Small intestine (tissue), 7 donors: ENCODE measurements at regions not wholly inside any gene's neighbourhood (a gene's known extent, or its start where the extent isn't known, plus 50 kb on each side); places are given as distances from the start of the nearest gene placed in this dataset.
A peak's percentile ranks its signal among the peaks of the same experiment; 100 is the strongest.
"Not testable (repeated sequence)": the region's sequence is repeated elsewhere in the genome, so short reads cannot be mapped to it uniquely, and the experiment has no call there.

ENCODE experiments used
- DNase-seq, 2 donors: peaks; one replicate each; pipeline versions ENCODE4 v3.0.0 to v3.0.0-alpha.2; 2013
- FAIRE-seq: peaks from 2 replicates; lab custom pipeline; 2012; peaks lifted over from hg19 to GRCh38; lab: Jason Lieb, UNC
- H3K27ac ChIP-seq, 3 donors: one replicate each; pipeline ENCODE4 v1.5.1; 2013; ENCODE audit warnings: low read length in 2 of 3, mild to moderate bottlenecking in 2 of 3, control low read depth in 1 of 3, inconsistent platforms in 1 of 3, low read depth in 1 of 3, moderate library complexity in 1 of 3
- H3K27me3 ChIP-seq, 3 donors: one replicate each; pipeline ENCODE4 v1.6.1; 2013; ENCODE audit warnings: low read length in 3 of 3, inconsistent platforms in 1 of 3; ENCODE audit not compliant: control insufficient read depth in 3 of 3, insufficient read depth in 3 of 3
- H3K36me3 ChIP-seq, 3 donors: one replicate each; pipeline ENCODE4 v1.6.1; 2013; ENCODE audit warnings: low read length in 3 of 3, inconsistent platforms in 1 of 3, low read depth in 1 of 3, mild to moderate bottlenecking in 1 of 3, moderate library complexity in 1 of 3; ENCODE audit not compliant: control insufficient read depth in 3 of 3, insufficient read depth in 2 of 3
- H3K4me1 ChIP-seq, 3 donors: one replicate each; pipeline ENCODE4 v1.6.1; 2013; ENCODE audit warnings: low read length in 2 of 3, inconsistent platforms in 1 of 3, low read depth in 1 of 3, mild to moderate bottlenecking in 1 of 3, moderate library complexity in 1 of 3; ENCODE audit not compliant: control insufficient read depth in 3 of 3, insufficient read depth in 2 of 3
- H3K4me3 ChIP-seq, 3 donors: one replicate each; pipeline ENCODE4 v1.5.1; 2013; ENCODE audit warnings: low read length in 3 of 3, control low read depth in 1 of 3, inconsistent platforms in 1 of 3, low read depth in 1 of 3, mild to moderate bottlenecking in 1 of 3, moderate library complexity in 1 of 3
- H3K9me3 ChIP-seq, 2 donors: one replicate each; pipeline ENCODE4 v1.6.1; 2013; ENCODE audit warnings: low read depth in 1 of 2, low read length in 1 of 2; ENCODE audit not compliant: control insufficient read depth in 2 of 2, insufficient read depth in 1 of 2
- WGBS, 3 donors: extraction: QIAGEN DNeasy Blood & Tissue Kit; methylation state at CpG; one replicate each; pipeline ENCODE4 v1.1.7; 2013; 5-methylcytosine and 5-hydroxymethylcytosine counted together
- donor health status: healthy with polysubstance abuse.
- donor health status: control.
- donor health status: control.
- donor health status: Bipolar disorder and iron deficiency.
- donor health status: healthy.

- not testable (repeated sequence) for H3K4me1 ChIP-seq, H3K27ac ChIP-seq, H3K4me3 ChIP-seq, H3K36me3 ChIP-seq, H3K9me3 ChIP-seq, FAIRE-seq, H3K27me3 ChIP-seq, DNase-seq
- 61 to 82% (median 67%) methylated on average over 2 of the region's 2 CpGs for WGBS, 3 donors
Observed at GRCh38 chr1:166493765-166494164, 327.0 kb upstream of the FAM78B start.

GRCh38 chr1:166507347-166507746, 331.9 kb upstream of the POGK start:
- H3K9me3 ChIP-seq = no peaks in the 10 kb centered on the region
- no peak overlapping the region for H3K27ac ChIP-seq
- H3K27me3 ChIP-seq = no peaks in the 10 kb centered on the region
- DNase-seq (no peak), FAIRE-seq (peak; percentile 67)
- no peaks in the 10 kb centered on the region for H3K4me1 ChIP-seq
- H3K36me3 ChIP-seq = no peaks in the 10 kb centered on the region
- H3K4me3 ChIP-seq = no peak overlapping the region

GRCh38 chr1:166511761-166512160, 327.5 kb upstream of the POGK start:
- peaks cover 0 to 2% of the 10 kb centered on the region in 2 donors for H3K9me3 ChIP-seq
- no peak overlapping the region for H3K27ac ChIP-seq
- no peak for FAIRE-seq
- no peaks in the 10 kb centered on the region for H3K4me1 ChIP-seq
- H3K36me3 ChIP-seq = no peaks in the 10 kb centered on the region
- no peaks in the 10 kb centered on the region for H3K27me3 ChIP-seq
- no peak for DNase-seq
- H3K4me3 ChIP-seq = no peak overlapping the region
- 84 to 88% (median 85%) methylated on average over 2 of the region's 2 CpGs for WGBS, 3 donors

GRCh38 chr1:166514067-166514466, 325.2 kb upstream of the POGK start:
- Histone ChIP-seq H3K27ac (no peak overlapping the region), H3K27me3 (no peaks in the 10 kb centered on the region), H3K4me1 (no peaks in the 10 kb centered on the region), H3K4me3 (no peak overlapping the region), H3K9me3 (peaks cover 0 to 2% of the 10 kb centered on the region in 2 donors), H3K36me3 (no peaks in the 10 kb centered on the region)
- no peak for FAIRE-seq
- 87 to 95% (median 94%) methylated on average over 1 of the region's 1 CpG for WGBS, 3 donors
- DNase-seq = no peak

GRCh38 chr1:166527752-166528151, 311.5 kb upstream of the POGK start:
- Histone ChIP-seq H3K9me3 (peaks cover 0 to 6% of the 10 kb centered on the region in 2 donors), H3K27ac (no peak overlapping the region), H3K4me3 (no peak overlapping the region), H3K27me3 (no peaks in the 10 kb centered on the region), H3K4me1 (no peaks in the 10 kb centered on the region), H3K36me3 (no peaks in the 10 kb centered on the region)
- 57 to 64% (median 61%) methylated on average over 2 of the region's 2 CpGs for WGBS, 3 donors
- DNase-seq (no peak), FAIRE-seq (no peak)

GRCh38 chr1:166538646-166539045, 300.6 kb upstream of the POGK start:
- H3K27me3 ChIP-seq = no peaks in the 10 kb centered on the region
- DNase-seq = no peak
- WGBS, 3 donors = 68 to 71% (median 68%) methylated on average over 1 of the region's 1 CpG
- no peak overlapping the region for H3K4me3 ChIP-seq
- H3K9me3 ChIP-seq = peaks cover 0 to 4% of the 10 kb centered on the region in 2 donors
- H3K36me3 ChIP-seq = no peaks in the 10 kb centered on the region
- no peak for FAIRE-seq
- H3K27ac ChIP-seq = no peak overlapping the region
- no peaks in the 10 kb centered on the region for H3K4me1 ChIP-seq

GRCh38 chr1:166544036-166544435, 295.2 kb upstream of the POGK start:
- no peaks in the 10 kb centered on the region for H3K27me3 ChIP-seq
- H3K4me3 ChIP-seq = no peak overlapping the region
- WGBS, 3 donors = 86 to 89% (median 89%) methylated on average over 1 of the region's 1 CpG
- peaks cover 0 to 6% of the 10 kb centered on the region in 2 donors for H3K9me3 ChIP-seq
- DNase-seq = no peak
- FAIRE-seq = no peak
- no peaks in the 10 kb centered on the region for H3K36me3 ChIP-seq
- H3K27ac ChIP-seq = no peak overlapping the region
- H3K4me1 ChIP-seq = no peaks in the 10 kb centered on the region

- no peak overlapping the region for H3K4me3 ChIP-seq
- peaks cover 0 to 6% of the 10 kb centered on the region in 2 donors for H3K9me3 ChIP-seq
- DNase-seq (no peak), FAIRE-seq (no peak)
- H3K4me1 ChIP-seq = no peaks in the 10 kb centered on the region
- H3K36me3 ChIP-seq = no peaks in the 10 kb centered on the region
- 25 to 63% (median 48%) methylated on average over 1 of the region's 1 CpG for WGBS, 3 donors
- no peak overlapping the region for H3K27ac ChIP-seq
- no peaks in the 10 kb centered on the region for H3K27me3 ChIP-seq
Observed at GRCh38 chr1:166544561-166544960, 294.7 kb upstream of the POGK start.

- 29 to 36% (median 29%) methylated on average over 1 of the region's 1 CpG for WGBS, 3 donors
- no peaks in the 10 kb centered on the region for H3K4me1 ChIP-seq
- no peaks in the 10 kb centered on the region for H3K36me3 ChIP-seq
- peaks cover 0 to 11% of the 10 kb centered on the region in 2 donors for H3K9me3 ChIP-seq
- DNase-seq = no peak
- no peak for FAIRE-seq
- H3K27me3 ChIP-seq = no peaks in the 10 kb centered on the region
- H3K27ac ChIP-seq = no peak overlapping the region
- H3K4me3 ChIP-seq = no peak overlapping the region
Observed at GRCh38 chr1:166552706-166553105, 286.6 kb upstream of the POGK start.
